K562 (cell line): ENCODE measurements at regions not wholly inside any gene's neighbourhood (a gene's known extent, or its start where the extent isn't known, plus 50 kb on each side); places are given as distances from the start of the nearest gene placed in this dataset.
A peak's percentile ranks its signal among the peaks of the same experiment; 100 is the strongest.

Experiments used
- BHLHE40 ChIP-seq: IDR thresholded peaks from 2 replicates; pipeline ENCODE4 v1.6.1; 2011; ENCODE audit warnings: low read length, improper control_type of control experiment
- CEBPG ChIP-seq, 3 experiments: fragments of 200-800 bp in 1 of 3; sonication (Bioruptor generic) in 1 of 3; sonication (generic) in 1 of 3; formaldehyde crosslinking in 1 of 3; IDR thresholded peaks in 2 of 3; conservative IDR thresholded peaks in 1 of 3; 2 replicates each; pipeline versions ENCODE4 v1.6.1 to v1.8.0; 2016 to 2022; ENCODE audit warnings: missing compliant biosample characterization in 2 of 3, missing genetic modification characterization in 2 of 3, mild to moderate bottlenecking in 1 of 3, missing genetic modification reagents in 1 of 3
- CTBP1 ChIP-seq: fragments of 450-650 bp; IDR thresholded peaks from 2 replicates; pipeline ENCODE4 v1.6.1; 2016; ENCODE audit warnings: borderline replicate concordance
- DEAF1 ChIP-seq: fragments of 450-650 bp; formaldehyde crosslinking; IDR thresholded peaks from 2 replicates; pipeline ENCODE4 v1.4.0; 2020; ENCODE audit warnings: mild to moderate bottlenecking, moderate library complexity
- HDAC8 ChIP-seq: fragments of 450-650 bp; IDR thresholded peaks from 2 replicates; pipeline ENCODE4 v1.6.1; 2016; ENCODE audit warnings: mild to moderate bottlenecking, missing genetic modification characterization, moderate library complexity, missing compliant biosample characterization
- HSF4 ChIP-seq: fragments of 250-450 bp; sonication (Bioruptor Pico); IDR thresholded peaks from 2 replicates; pipeline ENCODE4 v2.1.2; 2022; ENCODE audit warnings: mild to moderate bottlenecking, moderate library complexity, borderline replicate concordance
- ILK ChIP-seq: fragments of 450-650 bp; IDR thresholded peaks from 2 replicates; pipeline ENCODE4 v1.6.1; 2016; ENCODE audit warnings: missing genetic modification characterization, low read depth, mild to moderate bottlenecking, missing compliant biosample characterization, moderate library complexity, borderline replicate concordance
- L3MBTL2 ChIP-seq: fragments of 450-650 bp; IDR thresholded peaks from 2 replicates; pipeline ENCODE4 v1.6.1; 2016; ENCODE audit warnings: mild to moderate bottlenecking, moderate library complexity
- MCM2 ChIP-seq: fragments of 450-650 bp; IDR thresholded peaks from 2 replicates; pipeline ENCODE4 v1.6.1; 2017; ENCODE audit warnings: low read depth, mild to moderate bottlenecking
- NFXL1 ChIP-seq: fragments of 450-650 bp; formaldehyde crosslinking; IDR thresholded peaks from 2 replicates; pipeline ENCODE4 v1.4.0; 2021; ENCODE audit warnings: mild to moderate bottlenecking
- NR0B1 ChIP-seq: fragments of 450-650 bp; IDR thresholded peaks from one replicate; pipeline ENCODE4 v1.6.1; 2018; ENCODE audit warnings: mild to moderate bottlenecking, moderate library complexity; ENCODE audit not compliant: partially characterized antibody
- POLR2G ChIP-seq: fragments of 200-400 bp; formaldehyde crosslinking; IDR thresholded peaks from 2 replicates; pipeline ENCODE4 v1.6.1; 2017; ENCODE audit warnings: low read depth, mild to moderate bottlenecking, antibody characterized with exemption, low read length, moderate library complexity
- RBFOX2 ChIP-seq: fragments of 200-400 bp; formaldehyde crosslinking; IDR thresholded peaks from 2 replicates; pipeline ENCODE4 v1.6.1; 2017; ENCODE audit warnings: low read depth, mild to moderate bottlenecking, low read length, moderate library complexity
- ZBTB43 ChIP-seq: sonication (generic); formaldehyde crosslinking; IDR thresholded peaks from 2 replicates; pipeline ENCODE4 v1.8.0; 2023; ENCODE audit warnings: mild to moderate bottlenecking, missing genetic modification reagents
- ZBTB49 ChIP-seq: sonication (generic); formaldehyde crosslinking; IDR thresholded peaks from 2 replicates; pipeline ENCODE4 v1.8.0; 2022; ENCODE audit warnings: missing genetic modification reagents, mild to moderate bottlenecking, borderline replicate concordance
- ZFX ChIP-seq: sonication (generic); formaldehyde crosslinking; IDR thresholded peaks from 2 replicates; pipeline ENCODE4 v1.8.0; 2022; ENCODE audit warnings: mild to moderate bottlenecking, missing genetic modification reagents, moderate library complexity
- ZNF764 ChIP-seq: fragments of 250-450 bp; sonication (Bioruptor Pico); IDR thresholded peaks from 2 replicates; pipeline ENCODE4 v1.4.0; 2020; ENCODE audit warnings: low read depth, mild to moderate bottlenecking, moderate library complexity
- TF ChIP-seq, protein P1 (sequence below): fragments of 450-650 bp; IDR thresholded peaks from 2 replicates; pipeline ENCODE4 v1.6.1; 2016; ENCODE audit warnings: mild to moderate bottlenecking

- TF ChIP-seq CEBPG (CRISPR knock-in tag; IDR thresholded peaks at IDR 0.05) = peak; percentile 75
- peak; percentile 93 to 97 for TF ChIP-seq CEBPG (tag; conservative IDR thresholded peaks at IDR 0.05 in 1 of 2, IDR thresholded peaks at IDR 0.05 in 1 of 2)
- TF ChIP-seq BHLHE40 = no peak
- TF ChIP-seq NR0B1 = no peak
- TF ChIP-seq RBFOX2 = peak; percentile 61
- TF ChIP-seq ZBTB43 (CRISPR knock-in tag) = no peak
- no peak for TF ChIP-seq NFXL1 (CRISPR knock-in tag)
- TF ChIP-seq L3MBTL2 = peak; percentile 42; the same call in 1 of the 2 replicates
- peak; percentile 74; the same call in 1 of the 2 replicates for TF ChIP-seq CTBP1
- peak; percentile 42; the same call in 1 of the 2 replicates for TF ChIP-seq POLR2G
- TF ChIP-seq, protein P1, sequence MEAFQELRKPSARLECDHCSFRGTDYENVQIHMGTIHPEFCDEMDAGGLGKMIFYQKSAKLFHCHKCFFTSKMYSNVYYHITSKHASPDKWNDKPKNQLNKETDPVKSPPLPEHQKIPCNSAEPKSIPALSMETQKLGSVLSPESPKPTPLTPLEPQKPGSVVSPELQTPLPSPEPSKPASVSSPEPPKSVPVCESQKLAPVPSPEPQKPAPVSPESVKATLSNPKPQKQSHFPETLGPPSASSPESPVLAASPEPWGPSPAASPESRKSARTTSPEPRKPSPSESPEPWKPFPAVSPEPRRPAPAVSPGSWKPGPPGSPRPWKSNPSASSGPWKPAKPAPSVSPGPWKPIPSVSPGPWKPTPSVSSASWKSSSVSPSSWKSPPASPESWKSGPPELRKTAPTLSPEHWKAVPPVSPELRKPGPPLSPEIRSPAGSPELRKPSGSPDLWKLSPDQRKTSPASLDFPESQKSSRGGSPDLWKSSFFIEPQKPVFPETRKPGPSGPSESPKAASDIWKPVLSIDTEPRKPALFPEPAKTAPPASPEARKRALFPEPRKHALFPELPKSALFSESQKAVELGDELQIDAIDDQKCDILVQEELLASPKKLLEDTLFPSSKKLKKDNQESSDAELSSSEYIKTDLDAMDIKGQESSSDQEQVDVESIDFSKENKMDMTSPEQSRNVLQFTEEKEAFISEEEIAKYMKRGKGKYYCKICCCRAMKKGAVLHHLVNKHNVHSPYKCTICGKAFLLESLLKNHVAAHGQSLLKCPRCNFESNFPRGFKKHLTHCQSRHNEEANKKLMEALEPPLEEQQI = 0 out of 2 replicates have a peak, but pooled peaks have one; percentile 33
- TF ChIP-seq HDAC8 (tag) = 0 out of 2 replicates have a peak, but pooled peaks have one; percentile 19
- TF ChIP-seq DEAF1 (CRISPR knock-in tag) = peak; percentile 17; the same call in 1 of the 2 replicates
- no peak for TF ChIP-seq HSF4 (CRISPR knock-in tag)
- no peak for TF ChIP-seq ILK
- no peak for TF ChIP-seq MCM2
- peak; percentile 65 for TF ChIP-seq ZFX (CRISPR knock-in tag)
- no peak for TF ChIP-seq ZBTB49 (CRISPR knock-in tag)
- no peak for TF ChIP-seq ZNF764
These were observed 49.8 kb upstream of the SSR3 start (continued) for GRCh38 chr3:156604642-156605144.
